SK-N-SH treated with all-trans-retinoic acid at 6 μM for 48 hours (cell line): ENCODE measurements at regions not wholly inside any gene's neighbourhood (a gene's known extent, or its start where the extent isn't known, plus 50 kb on each side); places are given as distances from the start of the nearest gene placed in this dataset.

Experiments used
- ATAC-seq: fragments of 200-7000 bp; cut with Tn5 transposase; 3 replicates; pipeline ENCODE4 v1.9.1; 2020; ENCODE audit warnings: mild to moderate bottlenecking, moderate library complexity
- ARNTL ChIP-seq: fragments of 450-650 bp; formaldehyde crosslinking; IDR thresholded peaks from 2 replicates; pipeline ENCODE4 v1.5.0; 2020; ENCODE audit warnings: low read depth, mild to moderate bottlenecking, moderate library complexity, borderline replicate concordance
- BACH2 ChIP-seq: fragments of 250-450 bp; sonication (Bioruptor Pico); IDR thresholded peaks from 2 replicates; pipeline ENCODE4 v1.9.0; 2021; ENCODE audit warnings: mild to moderate bottlenecking, borderline replicate concordance
- CSDC2 ChIP-seq: fragments of 250-450 bp; sonication (Bioruptor Pico); IDR thresholded peaks from 2 replicates; pipeline ENCODE4 v1.5.0; 2020; ENCODE audit warnings: mild to moderate bottlenecking, moderate library complexity
- ESRRG ChIP-seq: fragments of 250-450 bp; sonication (Bioruptor Pico); IDR thresholded peaks from 2 replicates; pipeline ENCODE4 v1.6.1; 2021; ENCODE audit warnings: mild to moderate bottlenecking
- GLIS3 ChIP-seq: fragments of 250-450 bp; sonication (Bioruptor Pico); IDR thresholded peaks from 2 replicates; pipeline ENCODE4 v1.5.0; 2020; ENCODE audit warnings: mild to moderate bottlenecking, moderate library complexity
- ISL1 ChIP-seq: fragments of 250-450 bp; sonication (Bioruptor Pico); IDR thresholded peaks from 2 replicates; pipeline ENCODE4 v2.1.2; 2022; ENCODE audit warnings: mild to moderate bottlenecking, moderate library complexity
- OSR1 ChIP-seq: fragments of 250-450 bp; sonication (Bioruptor Pico); IDR thresholded peaks from 2 replicates; pipeline ENCODE4 v1.8.0; 2022; ENCODE audit warnings: moderate library complexity, mild to moderate bottlenecking, inconsistent platforms
- PPARA ChIP-seq: fragments of 250-450 bp; sonication (Bioruptor Pico); IDR thresholded peaks from 2 replicates; pipeline ENCODE4 v1.5.0; 2020; ENCODE audit warnings: mild to moderate bottlenecking, borderline replicate concordance
- RARB ChIP-seq: fragments of 250-450 bp; sonication (Bioruptor Pico); IDR thresholded peaks from 2 replicates; pipeline ENCODE4 v1.8.0; 2021; ENCODE audit warnings: mild to moderate bottlenecking, moderate library complexity
- SNAI2 ChIP-seq: fragments of 250-450 bp; sonication (Bioruptor Pico); IDR thresholded peaks from 2 replicates; pipeline ENCODE4 v1.5.0; 2020; ENCODE audit warnings: mild to moderate bottlenecking, moderate library complexity
- TCF4 ChIP-seq: fragments of 250-450 bp; sonication (Bioruptor Pico); IDR thresholded peaks from 2 replicates; pipeline ENCODE4 v1.8.0; 2021; ENCODE audit warnings: mild to moderate bottlenecking, moderate library complexity, borderline replicate concordance
- ZC3H10 ChIP-seq: fragments of 250-450 bp; sonication (Bioruptor Pico); IDR thresholded peaks from 2 replicates; pipeline ENCODE4 v1.5.1; 2021; ENCODE audit warnings: mild to moderate bottlenecking, moderate library complexity
- ZFP3 ChIP-seq: fragments of 250-450 bp; sonication (Bioruptor Pico); IDR thresholded peaks from 2 replicates; pipeline ENCODE4 v1.5.0; 2020; ENCODE audit warnings: mild to moderate bottlenecking, moderate library complexity
- ZNF565 ChIP-seq: fragments of 450-650 bp; formaldehyde crosslinking; conservative IDR thresholded peaks from 2 replicates; pipeline ENCODE4 v1.5.0; 2020; ENCODE audit warnings: low read depth, mild to moderate bottlenecking, moderate library complexity
- ZNF70 ChIP-seq: fragments of 450-650 bp; formaldehyde crosslinking; IDR thresholded peaks from 2 replicates; pipeline ENCODE4 v1.5.0; 2020; ENCODE audit warnings: mild to moderate bottlenecking, moderate library complexity
- ZNF8 ChIP-seq: fragments of 450-650 bp; formaldehyde crosslinking; IDR thresholded peaks from 2 replicates; pipeline ENCODE4 v1.5.0; 2020; ENCODE audit warnings: mild to moderate bottlenecking, moderate library complexity
- TF ChIP-seq, protein P1 (sequence below): fragments of 250-450 bp; sonication (Bioruptor Pico); IDR thresholded peaks from 2 replicates; pipeline ENCODE4 v1.5.0; 2020; ENCODE audit warnings: mild to moderate bottlenecking, moderate library complexity
- TF ChIP-seq, protein P2 (sequence below): fragments of 250-450 bp; sonication (Bioruptor Pico); IDR thresholded peaks from 2 replicates; pipeline ENCODE4 v1.5.1; 2020; ENCODE audit warnings: low read depth, mild to moderate bottlenecking, moderate library complexity
- TF ChIP-seq, protein P3 (sequence below): fragments of 250-450 bp; sonication (Bioruptor Pico); IDR thresholded peaks from 2 replicates; pipeline ENCODE4 v1.8.0; 2020; ENCODE audit warnings: mild to moderate bottlenecking, moderate library complexity, borderline replicate concordance

DNA sequence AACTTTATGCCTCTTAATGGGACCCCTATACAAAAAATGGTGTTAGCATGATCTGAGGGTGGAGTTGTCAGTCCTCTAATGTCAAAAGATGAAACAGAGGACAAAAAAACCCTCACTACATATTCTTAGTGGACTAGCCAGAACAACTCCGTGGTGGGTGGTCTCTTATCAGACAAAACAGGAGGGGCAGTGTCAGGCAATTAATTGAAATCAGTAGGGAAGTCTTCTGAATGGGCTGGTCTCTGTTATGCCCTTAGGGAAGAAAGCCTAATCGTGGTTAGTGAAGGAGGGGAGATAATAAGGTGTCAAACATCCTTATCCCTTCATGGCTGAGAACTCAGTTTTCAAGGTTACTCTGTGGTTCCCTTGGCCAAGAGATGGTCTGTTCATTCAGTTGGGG is 909.4 kb downstream of the GRID1 start:
- no peak for ATAC-seq
- TF ChIP-seq ARNTL = no peak
- TF ChIP-seq, protein P1, sequence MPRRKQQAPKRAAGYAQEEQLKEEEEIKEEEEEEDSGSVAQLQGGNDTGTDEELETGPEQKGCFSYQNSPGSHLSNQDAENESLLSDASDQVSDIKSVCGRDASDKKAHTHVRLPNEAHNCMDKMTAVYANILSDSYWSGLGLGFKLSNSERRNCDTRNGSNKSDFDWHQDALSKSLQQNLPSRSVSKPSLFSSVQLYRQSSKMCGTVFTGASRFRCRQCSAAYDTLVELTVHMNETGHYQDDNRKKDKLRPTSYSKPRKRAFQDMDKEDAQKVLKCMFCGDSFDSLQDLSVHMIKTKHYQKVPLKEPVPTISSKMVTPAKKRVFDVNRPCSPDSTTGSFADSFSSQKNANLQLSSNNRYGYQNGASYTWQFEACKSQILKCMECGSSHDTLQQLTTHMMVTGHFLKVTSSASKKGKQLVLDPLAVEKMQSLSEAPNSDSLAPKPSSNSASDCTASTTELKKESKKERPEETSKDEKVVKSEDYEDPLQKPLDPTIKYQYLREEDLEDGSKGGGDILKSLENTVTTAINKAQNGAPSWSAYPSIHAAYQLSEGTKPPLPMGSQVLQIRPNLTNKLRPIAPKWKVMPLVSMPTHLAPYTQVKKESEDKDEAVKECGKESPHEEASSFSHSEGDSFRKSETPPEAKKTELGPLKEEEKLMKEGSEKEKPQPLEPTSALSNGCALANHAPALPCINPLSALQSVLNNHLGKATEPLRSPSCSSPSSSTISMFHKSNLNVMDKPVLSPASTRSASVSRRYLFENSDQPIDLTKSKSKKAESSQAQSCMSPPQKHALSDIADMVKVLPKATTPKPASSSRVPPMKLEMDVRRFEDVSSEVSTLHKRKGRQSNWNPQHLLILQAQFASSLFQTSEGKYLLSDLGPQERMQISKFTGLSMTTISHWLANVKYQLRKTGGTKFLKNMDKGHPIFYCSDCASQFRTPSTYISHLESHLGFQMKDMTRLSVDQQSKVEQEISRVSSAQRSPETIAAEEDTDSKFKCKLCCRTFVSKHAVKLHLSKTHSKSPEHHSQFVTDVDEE (CRISPR knock-in tag) = no peak

DNA sequence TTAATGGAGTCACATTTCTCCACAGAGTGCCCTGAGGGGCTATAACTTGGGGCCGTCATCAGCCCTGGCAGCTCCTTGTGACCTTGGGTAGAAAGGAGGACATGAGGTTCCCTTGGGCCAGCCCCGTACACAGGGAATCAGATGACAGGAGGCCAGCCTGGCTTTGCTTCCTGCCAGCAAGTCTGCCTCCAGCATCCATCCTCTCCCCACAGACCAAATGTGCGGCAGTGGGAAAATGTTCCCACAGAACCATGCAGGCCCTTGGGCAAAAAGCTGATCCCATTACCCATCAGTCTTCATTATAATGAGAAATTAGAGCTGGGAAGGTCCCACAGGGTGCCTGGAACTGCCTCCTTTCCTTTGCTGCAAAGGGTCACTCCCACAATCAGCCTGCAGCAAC is 908.3 kb downstream of the GRID1 start:
- ATAC-seq = no peak
- TF ChIP-seq, protein P1 (CRISPR knock-in tag) = no peak

DNA sequence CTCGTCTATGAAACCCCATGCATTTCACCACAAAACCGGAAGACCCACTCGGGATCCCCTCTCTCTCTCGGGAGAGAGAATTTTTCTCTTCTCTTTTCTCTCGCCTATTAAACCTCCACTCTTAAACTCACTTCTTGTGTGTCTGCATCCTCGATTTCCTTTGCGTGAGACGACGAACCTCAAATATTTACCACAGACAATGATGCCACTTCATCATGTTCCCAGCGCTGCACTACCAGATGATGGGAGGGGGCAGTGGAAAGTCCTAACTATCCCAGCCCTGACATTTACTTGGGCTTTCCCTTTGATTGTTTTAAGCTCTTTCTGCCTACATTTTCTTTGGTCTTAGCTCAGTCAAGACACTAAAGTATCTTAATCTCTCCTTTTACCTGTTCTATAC is 906.7 kb downstream of the GRID1 start:
- ATAC-seq = no peak
- no peak for TF ChIP-seq ZNF70 (CRISPR knock-in tag)
- TF ChIP-seq, protein P2, sequence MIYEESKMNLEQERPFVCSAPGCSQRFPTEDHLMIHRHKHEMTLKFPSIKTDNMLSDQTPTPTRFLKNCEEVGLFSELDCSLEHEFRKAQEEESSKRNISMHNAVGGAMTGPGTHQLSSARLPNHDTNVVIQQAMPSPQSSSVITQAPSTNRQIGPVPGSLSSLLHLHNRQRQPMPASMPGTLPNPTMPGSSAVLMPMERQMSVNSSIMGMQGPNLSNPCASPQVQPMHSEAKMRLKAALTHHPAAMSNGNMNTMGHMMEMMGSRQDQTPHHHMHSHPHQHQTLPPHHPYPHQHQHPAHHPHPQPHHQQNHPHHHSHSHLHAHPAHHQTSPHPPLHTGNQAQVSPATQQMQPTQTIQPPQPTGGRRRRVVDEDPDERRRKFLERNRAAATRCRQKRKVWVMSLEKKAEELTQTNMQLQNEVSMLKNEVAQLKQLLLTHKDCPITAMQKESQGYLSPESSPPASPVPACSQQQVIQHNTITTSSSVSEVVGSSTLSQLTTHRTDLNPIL = no peak
- no peak for TF ChIP-seq ZC3H10 (CRISPR knock-in tag)
- no peak for TF ChIP-seq ZNF565 (CRISPR knock-in tag)
- no peak for TF ChIP-seq ZFP3 (CRISPR knock-in tag)
- TF ChIP-seq OSR1 (CRISPR knock-in tag) = no peak
- TF ChIP-seq ISL1 (CRISPR knock-in tag) = no peak
- no peak for TF ChIP-seq SNAI2 (CRISPR knock-in tag)
- TF ChIP-seq, protein P1 (CRISPR knock-in tag) = no peak
- TF ChIP-seq ZNF8 (CRISPR knock-in tag) = no peak
- no peak for TF ChIP-seq GLIS3
- TF ChIP-seq TCF4 (CRISPR knock-in tag) = no peak
- TF ChIP-seq ESRRG (CRISPR knock-in tag) = no peak
- TF ChIP-seq PPARA (CRISPR knock-in tag) = no peak
- TF ChIP-seq ARNTL = no peak
- TF ChIP-seq, protein P3, sequence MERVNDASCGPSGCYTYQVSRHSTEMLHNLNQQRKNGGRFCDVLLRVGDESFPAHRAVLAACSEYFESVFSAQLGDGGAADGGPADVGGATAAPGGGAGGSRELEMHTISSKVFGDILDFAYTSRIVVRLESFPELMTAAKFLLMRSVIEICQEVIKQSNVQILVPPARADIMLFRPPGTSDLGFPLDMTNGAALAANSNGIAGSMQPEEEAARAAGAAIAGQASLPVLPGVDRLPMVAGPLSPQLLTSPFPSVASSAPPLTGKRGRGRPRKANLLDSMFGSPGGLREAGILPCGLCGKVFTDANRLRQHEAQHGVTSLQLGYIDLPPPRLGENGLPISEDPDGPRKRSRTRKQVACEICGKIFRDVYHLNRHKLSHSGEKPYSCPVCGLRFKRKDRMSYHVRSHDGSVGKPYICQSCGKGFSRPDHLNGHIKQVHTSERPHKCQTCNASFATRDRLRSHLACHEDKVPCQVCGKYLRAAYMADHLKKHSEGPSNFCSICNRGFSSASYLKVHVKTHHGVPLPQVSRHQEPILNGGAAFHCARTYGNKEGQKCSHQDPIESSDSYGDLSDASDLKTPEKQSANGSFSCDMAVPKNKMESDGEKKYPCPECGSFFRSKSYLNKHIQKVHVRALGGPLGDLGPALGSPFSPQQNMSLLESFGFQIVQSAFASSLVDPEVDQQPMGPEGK (CRISPR knock-in tag) = no peak
- TF ChIP-seq BACH2 (CRISPR knock-in tag) = no peak
- no peak for TF ChIP-seq CSDC2
- TF ChIP-seq RARB (CRISPR knock-in tag) = no peak
- TF ChIP-seq, all 23 proteins: peak for 0
